ENCODE measurements at regions not wholly inside any gene's neighbourhood (a gene's known extent, or its start where the extent isn't known, plus 50 kb on each side); places are given as distances from the start of the nearest gene placed in this dataset.
"Not testable (repeated sequence)": the region's sequence is repeated elsewhere in the genome, so short reads cannot be mapped to it uniquely, and the experiment has no call there.

- H3K27me3 ChIP-seq (replicated peaks); H3K36me3 ChIP-seq; H3K9me3 ChIP-seq (replicated peaks); H3K4me3 ChIP-seq; DNase-seq (ENCODE audit: low read depth in 1 of 2, low spot score in 2 of 2); H3K27ac ChIP-seq; H3K4me1 ChIP-seq (replicated peaks): not testable (repeated sequence)
Observed at GRCh38 chr4:3964572-3965278, 198.5 kb downstream of the ADRA2C start.

GRCh38 chr4:3967204-3967603, 201.0 kb downstream of the ADRA2C start:
- H3K36me3 ChIP-seq; H3K27me3 ChIP-seq (replicated peaks); H3K27ac ChIP-seq; H3K9me3 ChIP-seq (replicated peaks); H3K4me1 ChIP-seq (replicated peaks); DNase-seq (ENCODE audit: low read depth in 1 of 2, low spot score in 2 of 2); H3K4me3 ChIP-seq: not testable (repeated sequence)

GRCh38 chr4:3972626-3973025, 206.4 kb downstream of the ADRA2C start:
- H3K27ac ChIP-seq; H3K9me3 ChIP-seq (replicated peaks); DNase-seq (ENCODE audit: low read depth in 1 of 2, low spot score in 2 of 2); H3K27me3 ChIP-seq (replicated peaks); H3K36me3 ChIP-seq; H3K4me3 ChIP-seq; H3K4me1 ChIP-seq (replicated peaks): not testable (repeated sequence)

GRCh38 chr4:3973581-3974200, 207.5 kb downstream of the ADRA2C start:
- not testable (repeated sequence) for H3K27ac ChIP-seq; H3K9me3 ChIP-seq (replicated peaks); DNase-seq (ENCODE audit: low read depth in 1 of 2, low spot score in 2 of 2); H3K27me3 ChIP-seq (replicated peaks); H3K4me1 ChIP-seq (replicated peaks); H3K4me3 ChIP-seq; H3K36me3 ChIP-seq

- not testable (repeated sequence) for H3K27ac ChIP-seq; H3K9me3 ChIP-seq (replicated peaks); H3K36me3 ChIP-seq; DNase-seq (ENCODE audit: low read depth in 1 of 2, low spot score in 2 of 2); H3K4me1 ChIP-seq (replicated peaks); H3K4me3 ChIP-seq; H3K27me3 ChIP-seq (replicated peaks)
Observed at GRCh38 chr4:3983518-3984125, 217.4 kb downstream of the ADRA2C start.

GRCh38 chr4:3984796-3985195, 218.6 kb downstream of the ADRA2C start:
- H3K4me3 ChIP-seq; H3K9me3 ChIP-seq (replicated peaks); DNase-seq (ENCODE audit: low read depth in 1 of 2, low spot score in 2 of 2); H3K36me3 ChIP-seq; H3K4me1 ChIP-seq (replicated peaks); H3K27ac ChIP-seq; H3K27me3 ChIP-seq (replicated peaks): not testable (repeated sequence)

GRCh38 chr4:3986412-3986811, 220.2 kb downstream of the ADRA2C start:
- H3K9me3 ChIP-seq (replicated peaks); H3K27ac ChIP-seq; H3K4me3 ChIP-seq; H3K36me3 ChIP-seq; DNase-seq (ENCODE audit: low read depth in 1 of 2, low spot score in 2 of 2); H3K27me3 ChIP-seq (replicated peaks); H3K4me1 ChIP-seq (replicated peaks): not testable (repeated sequence)

GRCh38 chr4:3997386-3997785, 229.3 kb downstream of the OTOP1 start:
- H3K36me3 ChIP-seq; H3K4me1 ChIP-seq (replicated peaks); H3K27me3 ChIP-seq (replicated peaks); H3K27ac ChIP-seq; DNase-seq (ENCODE audit: low read depth in 1 of 2, low spot score in 2 of 2); H3K9me3 ChIP-seq (replicated peaks); H3K4me3 ChIP-seq: not testable (repeated sequence)

- H3K27ac ChIP-seq = not testable (repeated sequence)
Observed at GRCh38 chr4:4004036-4004435, 222.7 kb downstream of the OTOP1 start.

GRCh38 chr4:4004702-4005101, 222.0 kb downstream of the OTOP1 start:
- H3K4me1 ChIP-seq (replicated peaks); H3K9me3 ChIP-seq (replicated peaks); H3K36me3 ChIP-seq; DNase-seq (ENCODE audit: low read depth in 1 of 2, low spot score in 2 of 2); H3K4me3 ChIP-seq; H3K27ac ChIP-seq; H3K27me3 ChIP-seq (replicated peaks): not testable (repeated sequence)

More at GRCh38 chr4:4004036-4004435, 222.7 kb downstream of the OTOP1 start:
- H3K9me3 ChIP-seq (replicated peaks); H3K36me3 ChIP-seq; H3K27me3 ChIP-seq (replicated peaks); H3K4me3 ChIP-seq; DNase-seq (ENCODE audit: low read depth in 1 of 2, low spot score in 2 of 2); H3K4me1 ChIP-seq (replicated peaks): not testable (repeated sequence)

- not testable (repeated sequence) for DNase-seq (ENCODE audit: low read depth in 1 of 2, low spot score in 2 of 2); H3K4me3 ChIP-seq; H3K27me3 ChIP-seq (replicated peaks); H3K27ac ChIP-seq; H3K9me3 ChIP-seq (replicated peaks); H3K36me3 ChIP-seq; H3K4me1 ChIP-seq (replicated peaks)
Observed at GRCh38 chr4:4006356-4006755, 220.4 kb downstream of the OTOP1 start.

GRCh38 chr4:4019071-4019470, 207.7 kb downstream of the OTOP1 start:
- not testable (repeated sequence) for H3K4me3 ChIP-seq; H3K27ac ChIP-seq; H3K4me1 ChIP-seq (replicated peaks); DNase-seq (ENCODE audit: low read depth in 1 of 2, low spot score in 2 of 2); H3K27me3 ChIP-seq (replicated peaks); H3K9me3 ChIP-seq (replicated peaks); H3K36me3 ChIP-seq

GRCh38 chr4:4021161-4021560, 205.6 kb downstream of the OTOP1 start:
- not testable (repeated sequence) for H3K27ac ChIP-seq; DNase-seq (ENCODE audit: low read depth in 1 of 2, low spot score in 2 of 2); H3K4me3 ChIP-seq; H3K9me3 ChIP-seq (replicated peaks); H3K27me3 ChIP-seq (replicated peaks); H3K36me3 ChIP-seq; H3K4me1 ChIP-seq (replicated peaks)

GRCh38 chr4:4026708-4027107, 200.0 kb downstream of the OTOP1 start:
- not testable (repeated sequence) for DNase-seq (ENCODE audit: low read depth in 1 of 2, low spot score in 2 of 2); H3K4me3 ChIP-seq; H3K4me1 ChIP-seq (replicated peaks)

More at GRCh38 chr4:4026708-4027107, 200.0 kb downstream of the OTOP1 start:
- H3K9me3 ChIP-seq (replicated peaks); H3K27ac ChIP-seq; H3K27me3 ChIP-seq (replicated peaks); H3K36me3 ChIP-seq: not testable (repeated sequence)
